ENCODE measurements at regions not wholly inside any gene's neighbourhood (a gene's known extent, or its start where the extent isn't known, plus 50 kb on each side); places are given as distances from the start of the nearest gene placed in this dataset.

DNA sequence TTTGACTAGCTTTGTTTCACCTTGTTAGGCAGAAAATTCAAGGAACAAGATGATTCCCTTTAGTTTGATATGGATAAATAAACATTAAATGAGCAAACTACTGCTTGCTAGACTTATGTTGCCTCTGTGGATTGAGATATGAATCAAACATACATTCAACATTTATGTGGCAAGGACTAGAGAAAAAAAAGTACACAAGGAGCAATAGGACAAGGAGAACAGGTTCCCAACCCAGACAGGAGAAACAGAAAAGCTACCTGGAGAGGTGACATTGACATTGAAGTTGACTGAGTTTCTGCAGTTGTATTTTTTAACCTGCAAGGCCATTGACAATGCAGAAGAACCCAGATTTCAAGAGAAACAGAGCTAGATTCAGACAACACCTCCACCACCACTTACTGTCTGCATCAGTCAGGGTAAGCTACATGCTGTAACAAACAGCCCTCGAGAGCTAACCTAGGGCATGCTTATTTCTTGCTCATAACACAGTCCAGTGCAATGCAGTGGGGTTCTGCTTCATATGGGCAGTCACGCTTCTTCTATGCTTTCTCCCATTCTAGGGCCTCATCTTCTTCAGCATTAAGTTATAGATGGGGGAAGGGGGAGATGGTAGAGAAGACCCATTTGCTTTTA lies 180.9 kb upstream of the LYZL1 start:
- TF ChIP-seq, protein P1, sequence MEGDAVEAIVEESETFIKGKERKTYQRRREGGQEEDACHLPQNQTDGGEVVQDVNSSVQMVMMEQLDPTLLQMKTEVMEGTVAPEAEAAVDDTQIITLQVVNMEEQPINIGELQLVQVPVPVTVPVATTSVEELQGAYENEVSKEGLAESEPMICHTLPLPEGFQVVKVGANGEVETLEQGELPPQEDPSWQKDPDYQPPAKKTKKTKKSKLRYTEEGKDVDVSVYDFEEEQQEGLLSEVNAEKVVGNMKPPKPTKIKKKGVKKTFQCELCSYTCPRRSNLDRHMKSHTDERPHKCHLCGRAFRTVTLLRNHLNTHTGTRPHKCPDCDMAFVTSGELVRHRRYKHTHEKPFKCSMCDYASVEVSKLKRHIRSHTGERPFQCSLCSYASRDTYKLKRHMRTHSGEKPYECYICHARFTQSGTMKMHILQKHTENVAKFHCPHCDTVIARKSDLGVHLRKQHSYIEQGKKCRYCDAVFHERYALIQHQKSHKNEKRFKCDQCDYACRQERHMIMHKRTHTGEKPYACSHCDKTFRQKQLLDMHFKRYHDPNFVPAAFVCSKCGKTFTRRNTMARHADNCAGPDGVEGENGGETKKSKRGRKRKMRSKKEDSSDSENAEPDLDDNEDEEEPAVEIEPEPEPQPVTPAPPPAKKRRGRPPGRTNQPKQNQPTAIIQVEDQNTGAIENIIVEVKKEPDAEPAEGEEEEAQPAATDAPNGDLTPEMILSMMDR (IDR thresholded peaks at IDR 0.05), result no peak
- no peak for TF ChIP-seq POLR2AphosphoS5 (IDR thresholded peaks at IDR 0.05)
- no peak for TF ChIP-seq POLR2A (IDR thresholded peaks at IDR 0.05)
- no peak for TF ChIP-seq EP300 (IDR thresholded peaks at IDR 0.05)

Data from stomach (tissue), 4 donors.